ENCODE measurements at regions not wholly inside any gene's neighbourhood (a gene's known extent, or its start where the extent isn't known, plus 50 kb on each side); places are given as distances from the start of the nearest gene placed in this dataset.

GRCh38 chr2:65501074-65501473 lies 68.7 kb upstream of the SPRED2 start:
- Histone ChIP-seq H3K4me3 (ENCODE audit: low read depth, low read length) (no peak overlapping the region), H3K4me1 (ENCODE audit: control insufficient read depth, insufficient read depth, low read length) (no peaks in the 10 kb centered on the region), H3K27ac (ENCODE audit: extremely low read depth, low read depth, low read length) (no peak overlapping the region), H3K36me3 (ENCODE audit: control insufficient read depth in 2 of 2, insufficient read depth in 1 of 2, low read length in 2 of 2) (no peaks in the 10 kb centered on the region), H3K9me3 (ENCODE audit: control insufficient read depth, insufficient read depth, low read depth, low read length) (no peaks in the 10 kb centered on the region)
- TF ChIP-seq ZNF133 (tag by site-specific recombination; IDR thresholded peaks at IDR 0.05): no peak
- no peak for TF ChIP-seq ZNF26 (tag by site-specific recombination; IDR thresholded peaks at IDR 0.05)
- TF ChIP-seq ZNF560 (tag by site-specific recombination; IDR thresholded peaks at IDR 0.05; ENCODE audit: borderline replicate concordance): no peak
- TF ChIP-seq ZNF18 (tag by site-specific recombination; IDR thresholded peaks at IDR 0.05): no peak
- TF ChIP-seq ZNF37A (tag by site-specific recombination; IDR thresholded peaks at IDR 0.05): no peak
- no peak for TF ChIP-seq ZFP69B (tag by site-specific recombination; IDR thresholded peaks at IDR 0.05)
- TF ChIP-seq ZNF76 (tag by site-specific recombination; IDR thresholded peaks at IDR 0.05; ENCODE audit: borderline replicate concordance, low read depth): no peak
- no peak for TF ChIP-seq HOXC10 (CRISPR knock-in tag; IDR thresholded peaks at IDR 0.05)
- TF ChIP-seq ZNF449 (tag by site-specific recombination; IDR thresholded peaks at IDR 0.05): no peak
- TF ChIP-seq ZNF623 (tag by site-specific recombination; IDR thresholded peaks at IDR 0.05): no peak
- TF ChIP-seq BCL11B (tag by site-specific recombination; IDR thresholded peaks at IDR 0.05; ENCODE audit: low read depth): no peak
- TF ChIP-seq ZNF518A (tag by site-specific recombination; conservative IDR thresholded peaks at IDR 0.05; ENCODE audit: low read depth): no peak
- TF ChIP-seq ZNF830 (tag by site-specific recombination; IDR thresholded peaks at IDR 0.05; ENCODE audit: low read depth): no peak
- TF ChIP-seq BCL11A (tag by site-specific recombination; IDR thresholded peaks at IDR 0.05; ENCODE audit: low read depth): no peak
- POLR2A ChIA-PET: no interaction called here
- CTCF ChIA-PET: interaction anchor here (0.6 to 0.8 kb wide), 3 partner anchors 36 to 304 kb away, joined by 3 to 5 read pairs (median 4); no protein-coding TSS in a partner anchor

GRCh38 chr2:65500310-65501040 lies 68.1 kb upstream of the SPRED2 start:
- H3K9me3 ChIP-seq (ENCODE audit: control insufficient read depth, insufficient read depth, low read depth, low read length): no peaks in the 10 kb centered on the region
- H3K36me3 ChIP-seq (ENCODE audit: control insufficient read depth in 2 of 2, insufficient read depth in 1 of 2, low read length in 2 of 2): no peaks in the 10 kb centered on the region
- ChIA-PET POLR2A (no interaction called here), CTCF (no interaction called here)
- H3K4me3 ChIP-seq (ENCODE audit: low read depth, low read length): no peak overlapping the region
- H3K4me1 ChIP-seq (ENCODE audit: control insufficient read depth, insufficient read depth, low read length): no peaks in the 10 kb centered on the region
- H3K27ac ChIP-seq (ENCODE audit: extremely low read depth, low read depth, low read length): no peak overlapping the region
- TF ChIP-seq ZNF548 (tag by site-specific recombination; IDR thresholded peaks at IDR 0.05) (no peak), ZNF785 (tag by site-specific recombination; IDR thresholded peaks at IDR 0.05) (no peak), ZNF521 (tag by site-specific recombination; IDR thresholded peaks at IDR 0.05) (no peak), ZNF707 (tag by site-specific recombination; IDR thresholded peaks at IDR 0.05) (no peak), ZBTB17 (tag by site-specific recombination; IDR thresholded peaks at IDR 0.05) (no peak), KLF1 (tag by site-specific recombination; IDR thresholded peaks at IDR 0.05) (no peak), SALL2 (tag by site-specific recombination; IDR thresholded peaks at IDR 0.05; ENCODE audit: borderline replicate concordance) (no peak), ZBTB20 (tag by site-specific recombination; IDR thresholded peaks at IDR 0.05) (no peak), ZNF544 (tag by site-specific recombination; IDR thresholded peaks at IDR 0.05) (no peak), ZNF830 (tag by site-specific recombination; IDR thresholded peaks at IDR 0.05; ENCODE audit: low read depth) (no peak), ZNF335 (tag by site-specific recombination; conservative IDR thresholded peaks at IDR 0.05) (no peak), ZNF654 (tag by site-specific recombination; IDR thresholded peaks at IDR 0.05; ENCODE audit: low read depth) (no peak)
